HepG2 (cell line): ENCODE measurements at regions not wholly inside any gene's neighbourhood (a gene's known extent, or its start where the extent isn't known, plus 50 kb on each side); places are given as distances from the start of the nearest gene placed in this dataset.

ENCODE experiments used
- CENPT ChIP-seq: sonication (generic); formaldehyde crosslinking; IDR thresholded peaks from 2 replicates; pipeline ENCODE4 v1.8.0; 2022; ENCODE audit warnings: low read depth, mild to moderate bottlenecking, moderate library complexity, missing genetic modification reagents
- ETV6 ChIP-seq: sonication (generic); formaldehyde crosslinking; conservative IDR thresholded peaks from 2 replicates; pipeline ENCODE4 v1.4.0; 2020; ENCODE audit warnings: missing genetic modification reagents
- TOPORS ChIP-seq: sonication (generic); formaldehyde crosslinking; IDR thresholded peaks from 2 replicates; pipeline ENCODE4 v1.8.0; 2023; ENCODE audit warnings: mild to moderate bottlenecking, missing genetic modification reagents
- USF2 ChIP-seq, 2 experiments: sonication (generic) in 1 of 2; formaldehyde crosslinking in 1 of 2; IDR thresholded peaks; 2 replicates each; pipeline versions ENCODE4 v1.5.1 to v1.6.1; 2011 to 2020; ENCODE audit warnings: borderline replicate concordance in 1 of 2, low read depth in 1 of 2, low read length in 1 of 2, mild to moderate bottlenecking in 1 of 2, missing genetic modification reagents in 1 of 2, moderate library complexity in 1 of 2
- ZHX2 ChIP-seq, 2 experiments: sonication (generic) in 1 of 2; formaldehyde crosslinking in 1 of 2; IDR thresholded peaks; 2 replicates each; pipeline versions ENCODE4 v1.6.1 to v1.9.0; 2014 to 2022; ENCODE audit warnings: antibody characterized with exemption in 1 of 2, borderline replicate concordance in 1 of 2, inconsistent platforms in 1 of 2, low read depth in 1 of 2, missing genetic modification reagents in 1 of 2

DNA sequence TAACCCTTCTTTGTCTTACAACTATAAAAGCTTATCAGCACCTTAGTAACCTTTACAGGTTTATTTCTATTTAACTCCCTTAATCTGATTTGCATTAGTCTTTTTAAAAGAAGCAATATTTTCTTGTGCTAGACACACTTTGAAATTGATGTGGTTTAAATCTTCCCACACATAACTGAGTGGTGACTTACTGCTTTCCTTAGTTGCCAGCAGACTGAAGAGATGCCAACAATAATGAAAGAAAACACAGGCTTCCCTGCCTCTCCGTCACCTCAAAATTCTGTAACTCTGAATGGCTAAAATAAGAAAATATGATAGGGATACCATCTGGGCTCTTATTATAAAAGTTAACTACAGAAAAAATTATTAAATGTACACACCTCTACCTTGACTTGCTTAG is 196.8 kb downstream of the PTBP2 start (continued):
- no peak for TF ChIP-seq ZHX2 (IDR thresholded peaks at IDR 0.05; ENCODE audit: low read depth)
- TF ChIP-seq ZHX2 (CRISPR knock-in tag; IDR thresholded peaks at IDR 0.05; ENCODE audit: borderline replicate concordance), result no peak
- TF ChIP-seq ETV6 (CRISPR knock-in tag), result no peak
- no peak for TF ChIP-seq CENPT (CRISPR knock-in tag)
- TF ChIP-seq USF2 (IDR thresholded peaks at IDR 0.05; ENCODE audit: low read depth, low read length), result no peak
- no peak for TF ChIP-seq USF2 (CRISPR knock-in tag; IDR thresholded peaks at IDR 0.05; ENCODE audit: borderline replicate concordance)
- TF ChIP-seq TOPORS (CRISPR knock-in tag), result no peak
